NCI-H146 treated with DMSO at 0.1 percent for 48 hours (cell line): ENCODE measurements at regions not wholly inside any gene's neighbourhood (a gene's known extent, or its start where the extent isn't known, plus 50 kb on each side); places are given as distances from the start of the nearest gene placed in this dataset.
A peak's percentile ranks its signal among the peaks of the same experiment; 100 is the strongest.
"Not testable (repeated sequence)": the region's sequence is repeated elsewhere in the genome, so short reads cannot be mapped to it uniquely, and the experiment has no call there.

ENCODE experiments used
- DNase-seq: peaks from one replicate; lab custom pipeline; 2025; ENCODE audit not compliant: unreplicated experiment; lab: John Stamatoyannopoulos, UW

DNA sequence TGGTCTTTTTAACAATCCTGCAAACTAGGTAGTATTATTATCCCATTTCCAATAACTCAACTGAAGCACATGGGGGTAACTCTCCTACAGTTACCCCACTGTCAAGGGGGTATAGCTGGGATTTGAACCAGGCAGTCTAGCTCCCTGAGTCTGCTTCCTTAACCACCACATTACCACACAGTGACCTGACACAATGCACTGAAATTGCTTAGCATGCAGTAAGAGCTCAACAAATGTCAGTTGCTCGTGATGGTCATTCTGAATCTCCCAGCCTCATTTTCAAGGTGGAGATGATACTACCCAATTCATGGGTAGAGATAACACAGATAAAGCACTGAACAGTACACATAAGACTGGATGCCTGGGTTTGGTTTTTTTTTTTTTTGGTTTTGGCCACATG lies 193.2 kb upstream of the MYLIP start:
- no peak for DNase-seq

GRCh38 chr6:15931697-15932096 lies 197.2 kb upstream of the MYLIP start:
- DNase-seq, result not testable (repeated sequence)

- no peak for DNase-seq
Observed at GRCh38 chr6:15930207-15930606, 198.7 kb upstream of the MYLIP start.

DNA sequence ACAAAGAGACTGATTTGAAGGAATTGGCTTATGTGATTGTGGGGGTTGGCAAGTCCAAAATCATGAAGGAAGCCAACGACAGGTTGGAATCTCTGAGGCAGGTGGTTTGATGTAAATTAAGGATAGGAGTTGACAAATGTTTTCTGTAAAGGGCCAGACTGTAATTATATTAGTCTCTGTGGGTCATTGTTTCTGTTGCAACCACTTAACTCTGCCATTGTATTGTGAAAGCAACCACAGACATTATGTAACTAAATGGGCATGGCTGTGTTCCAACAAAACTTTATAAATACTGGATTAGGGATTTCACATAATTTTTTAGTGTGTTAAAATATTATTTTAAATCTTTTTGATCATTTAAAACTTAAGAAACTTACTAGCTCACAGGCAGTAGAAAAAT lies 199.2 kb upstream of the MYLIP start:
- no peak for DNase-seq

- DNase-seq, result no peak
Observed at GRCh38 chr6:15927531-15928225, 201.2 kb upstream of the MYLIP start.

GRCh38 chr6:15926256-15926655 lies 202.6 kb upstream of the MYLIP start:
- DNase-seq, result no peak

GRCh38 chr6:15924893-15925292 lies 204.0 kb upstream of the MYLIP start:
- DNase-seq, result no peak

DNA sequence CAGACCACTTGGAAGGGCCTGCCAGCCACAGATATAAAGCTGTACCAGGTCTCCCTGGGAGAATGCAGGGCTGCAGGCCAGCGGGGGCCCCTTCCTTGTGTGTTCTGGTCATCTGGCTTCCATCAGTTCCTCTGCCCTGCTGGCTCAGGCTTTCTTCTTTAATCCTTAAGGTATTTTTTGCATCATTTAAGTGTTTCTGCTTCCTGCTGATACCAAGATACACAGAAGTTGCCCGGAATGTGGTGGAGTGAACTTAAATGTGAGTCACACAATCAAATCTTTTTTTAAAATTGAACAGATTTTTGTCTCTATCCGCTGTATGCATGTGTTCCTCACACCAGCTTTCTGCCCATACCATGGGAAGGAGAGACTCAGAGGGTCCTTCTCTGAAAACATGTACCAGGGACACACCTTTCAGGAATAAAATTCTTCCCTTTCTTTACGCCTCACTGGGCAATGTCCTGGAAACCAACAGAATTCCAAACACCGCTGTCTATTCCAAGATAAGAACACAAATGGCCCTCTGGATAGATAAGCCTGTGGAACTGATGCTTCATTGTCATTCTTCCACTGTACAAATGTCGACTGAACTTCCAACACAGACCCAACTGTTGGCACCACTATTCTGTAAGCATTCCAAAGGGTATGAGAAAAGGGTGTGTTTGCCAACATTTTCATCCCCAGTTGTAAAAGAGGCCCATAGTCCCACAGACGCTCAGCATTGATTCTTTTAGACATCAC lies 206.2 kb upstream of the MYLIP start:
- no peak for DNase-seq

DNA sequence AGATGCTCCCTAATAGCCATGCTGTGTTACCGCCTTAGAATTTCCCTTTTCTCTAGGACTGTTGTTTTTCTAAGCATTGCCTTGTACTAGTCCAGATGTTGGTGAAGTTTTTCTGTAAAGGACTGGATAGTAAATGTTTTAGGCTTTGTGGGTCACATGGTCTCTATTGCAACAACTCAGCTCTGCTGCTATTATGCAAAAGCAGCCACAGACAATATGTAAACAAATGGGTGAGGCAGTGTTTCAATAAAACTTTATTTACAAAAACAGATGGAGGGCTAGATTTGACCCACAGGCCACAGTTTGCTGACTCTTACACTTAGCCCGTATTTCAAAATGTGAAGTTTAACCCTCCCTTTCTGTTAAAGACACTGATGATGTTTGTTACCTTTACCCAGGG lies 207.6 kb upstream of the MYLIP start:
- DNase-seq, result no peak

- DNase-seq, result no peak
Observed at GRCh38 chr6:15916581-15916980, 212.3 kb upstream of the MYLIP start.

DNA sequence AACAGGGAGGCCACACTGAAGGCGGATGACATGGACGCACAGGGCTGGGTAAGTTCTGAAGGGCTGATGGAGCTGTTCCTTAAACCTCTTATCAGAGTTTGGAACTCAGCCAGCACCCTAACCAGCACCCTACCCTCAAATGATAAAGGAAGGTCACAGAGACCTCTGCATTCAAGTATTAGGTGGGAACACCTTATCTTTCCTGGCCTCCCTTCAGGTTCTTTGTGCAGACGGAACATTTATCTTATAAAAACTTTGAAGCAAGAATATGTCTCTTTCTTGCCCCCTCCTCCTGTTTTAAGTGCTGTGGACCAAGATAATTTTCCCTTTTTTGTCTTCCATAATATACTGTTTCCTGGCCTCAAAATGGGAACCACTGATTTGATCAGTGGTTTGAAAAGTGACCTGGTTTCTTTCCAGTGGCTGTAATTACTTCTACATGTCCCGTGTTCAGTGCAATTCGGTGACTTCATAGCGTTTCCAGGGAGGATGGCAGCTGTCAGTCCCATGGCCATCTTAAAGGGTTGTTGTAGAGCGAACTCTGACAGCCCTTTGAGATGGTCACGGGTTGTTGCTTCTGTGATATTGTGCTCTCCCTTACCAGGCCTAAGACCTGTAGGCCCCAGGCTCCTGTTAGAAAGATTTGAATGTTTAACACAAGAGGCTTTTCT lies 213.2 kb upstream of the MYLIP start:
- no peak for DNase-seq

DNA sequence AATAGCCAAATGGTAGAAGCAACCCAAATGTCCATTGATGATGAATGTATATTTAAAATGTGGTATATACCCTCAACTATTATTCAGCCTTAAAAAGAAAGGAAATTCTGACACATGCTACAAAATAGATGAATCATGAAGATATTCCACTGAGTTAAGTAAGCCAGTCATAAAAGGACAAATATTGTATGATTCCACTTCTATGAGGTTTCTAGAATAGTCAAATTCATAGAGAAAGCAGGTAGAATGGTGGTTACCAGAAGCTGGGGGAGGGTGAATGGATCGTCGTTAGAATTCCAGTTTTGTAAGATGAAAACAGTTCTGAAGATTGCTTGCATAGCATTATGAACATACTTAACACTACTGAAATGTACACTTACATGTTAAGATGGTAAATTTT lies 214.3 kb upstream of the MYLIP start:
- no peak for DNase-seq

- no peak for DNase-seq
Observed at GRCh38 chr6:15913573-15913972, 215.3 kb upstream of the MYLIP start.

DNA sequence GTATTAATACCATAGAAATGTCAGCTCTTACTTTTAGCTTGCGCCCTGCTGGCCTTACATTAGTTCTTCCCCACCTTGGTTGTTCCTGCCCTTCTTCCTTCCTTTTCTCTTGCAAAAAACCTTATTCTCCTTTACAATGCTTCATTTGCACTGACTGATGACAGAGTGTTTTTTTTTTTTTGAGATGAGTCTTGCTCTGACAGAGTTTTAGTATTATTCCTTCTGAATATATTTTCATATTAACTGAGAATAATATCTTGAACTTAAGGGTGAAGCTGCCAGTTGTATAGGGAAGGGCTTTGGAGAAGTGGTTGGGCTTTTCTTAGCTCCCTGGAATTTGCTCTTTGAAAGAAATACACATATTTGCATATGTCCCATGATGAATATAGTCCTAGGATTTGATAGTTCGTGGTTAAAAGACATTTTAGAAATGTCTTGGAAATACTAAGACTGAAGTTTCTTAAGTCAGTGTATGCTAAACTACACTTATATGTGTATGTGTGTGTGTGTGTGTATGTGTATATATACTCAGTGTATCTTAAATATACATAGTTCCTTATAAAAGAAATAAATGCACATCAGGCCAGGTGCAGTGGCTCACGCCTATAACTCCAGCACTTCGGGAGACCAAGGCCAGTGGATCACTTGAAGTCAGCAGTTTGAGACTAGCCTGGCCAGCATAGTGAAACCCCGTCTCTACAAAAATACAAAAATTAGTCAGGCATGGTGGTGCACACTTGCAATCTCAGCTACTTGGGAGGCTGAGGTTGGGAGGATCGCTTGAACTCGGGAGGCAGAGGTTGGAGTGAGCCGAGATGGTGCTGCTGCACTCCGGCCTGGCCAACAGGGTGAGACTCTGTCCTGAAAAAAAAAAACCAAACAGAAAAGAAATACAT lies 216.1 kb upstream of the MYLIP start:
- DNase-seq, result no peak

GRCh38 chr6:15911753-15912504 lies 217.0 kb upstream of the MYLIP start:
- DNase-seq, result no peak

DNA sequence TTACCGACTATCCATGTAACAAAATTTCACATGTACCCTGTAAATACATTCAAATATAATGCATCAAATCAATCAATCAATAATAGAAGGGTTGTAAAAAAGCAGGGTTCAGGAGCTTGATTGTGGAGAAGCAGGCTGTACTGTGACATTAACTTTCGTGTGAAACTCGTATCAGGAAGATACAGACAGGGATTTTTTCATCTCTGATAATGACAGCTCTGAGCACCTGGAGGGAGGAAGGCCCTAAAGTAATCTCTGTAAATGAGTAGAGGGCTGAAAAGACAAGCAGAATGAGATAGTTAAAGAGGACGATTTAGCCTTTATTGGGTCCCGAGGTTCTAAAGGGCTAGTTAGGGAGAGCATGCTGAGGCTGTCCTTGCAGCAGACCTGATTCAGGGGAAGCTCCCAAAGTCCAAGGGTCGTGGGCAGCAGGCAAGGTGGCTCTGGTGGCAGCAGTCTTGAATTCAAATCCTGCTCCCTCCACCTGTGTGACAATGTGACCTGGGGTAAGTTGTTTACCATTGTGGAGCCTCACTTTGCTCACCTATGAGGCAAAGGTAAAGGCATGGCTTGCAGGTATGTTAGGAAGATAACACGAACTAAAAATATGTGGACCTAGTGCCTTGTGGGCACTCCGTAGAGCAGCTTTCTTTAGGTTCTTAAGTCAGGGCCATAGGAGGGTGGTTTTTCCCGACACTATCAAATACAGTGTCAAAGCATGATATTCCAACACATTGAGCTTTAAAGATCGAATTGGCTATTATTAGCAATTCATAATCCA lies 219.4 kb upstream of the MYLIP start:
- DNase-seq, result no peak

DNA sequence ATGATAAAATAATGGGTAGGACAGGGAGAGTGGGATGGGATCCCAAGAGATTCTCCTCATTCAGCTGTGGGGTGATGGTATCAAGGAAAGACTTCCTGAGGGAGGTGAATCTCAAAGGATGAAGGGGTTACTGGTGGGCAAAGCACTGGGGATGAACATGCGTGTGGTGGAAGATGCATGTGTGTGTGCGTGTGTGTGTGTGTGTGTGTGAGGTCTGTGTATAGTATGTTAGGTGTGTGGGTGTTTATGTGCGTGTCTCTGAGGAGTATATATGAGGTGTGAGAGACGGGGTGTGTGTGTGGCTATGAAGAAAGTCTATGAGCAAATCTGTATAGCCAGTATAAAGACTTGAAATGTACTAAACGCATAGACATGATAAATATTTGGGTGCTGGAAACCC lies 220.0 kb upstream of the MYLIP start:
- no peak for DNase-seq

DNA sequence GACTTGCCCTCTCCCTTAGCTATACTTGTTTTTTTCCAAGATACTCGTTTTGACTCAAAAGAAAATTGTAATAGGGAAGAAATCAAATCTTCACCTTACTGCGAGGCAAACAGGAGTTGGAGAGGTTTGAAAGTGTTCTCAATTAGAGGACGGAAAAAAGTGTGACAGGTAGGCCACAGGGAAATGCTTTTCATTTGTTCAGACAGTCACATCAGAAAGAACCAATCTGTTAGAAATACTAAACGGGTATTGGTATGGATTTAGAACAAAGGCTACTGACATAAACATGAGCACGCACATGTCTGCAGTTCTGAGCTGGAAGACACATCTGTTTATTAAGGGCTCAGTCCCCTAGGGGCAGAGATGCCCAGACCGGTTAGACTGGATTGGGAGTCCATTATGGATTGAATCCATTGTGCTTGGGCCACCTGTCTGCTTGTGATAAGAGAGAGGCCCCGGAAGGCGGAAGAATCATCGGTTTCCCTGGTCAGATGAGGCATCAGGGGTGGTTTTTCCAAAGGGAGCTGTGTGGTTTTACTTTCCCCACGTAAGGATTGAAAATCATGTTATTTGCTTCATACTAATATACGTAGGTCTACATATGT lies 220.9 kb upstream of the MYLIP start:
- peak; percentile 87 for DNase-seq

- not testable (repeated sequence) for DNase-seq
Observed at GRCh38 chr6:15907220-15907913, 221.5 kb upstream of the MYLIP start.
